GM18907 (cell line): ENCODE measurements at regions not wholly inside any gene's neighbourhood (a gene's known extent, or its start where the extent isn't known, plus 50 kb on each side); places are given as distances from the start of the nearest gene placed in this dataset.
"Not testable (repeated sequence)": the region's sequence is repeated elsewhere in the genome, so short reads cannot be mapped to it uniquely, and the experiment has no call there.

Experiments
- ATAC-seq: cut with Tn5 transposase; IDR thresholded peaks from one replicate; pipeline ENCODE4 v1.9.1; 2021; ENCODE audit warnings: mild to moderate bottlenecking, moderate library complexity; ENCODE audit not compliant: unreplicated experiment

- ATAC-seq, result no peak
These were observed 425.6 kb upstream of the RORB start for GRCh38 chr9:74071502-74071901.

DNA sequence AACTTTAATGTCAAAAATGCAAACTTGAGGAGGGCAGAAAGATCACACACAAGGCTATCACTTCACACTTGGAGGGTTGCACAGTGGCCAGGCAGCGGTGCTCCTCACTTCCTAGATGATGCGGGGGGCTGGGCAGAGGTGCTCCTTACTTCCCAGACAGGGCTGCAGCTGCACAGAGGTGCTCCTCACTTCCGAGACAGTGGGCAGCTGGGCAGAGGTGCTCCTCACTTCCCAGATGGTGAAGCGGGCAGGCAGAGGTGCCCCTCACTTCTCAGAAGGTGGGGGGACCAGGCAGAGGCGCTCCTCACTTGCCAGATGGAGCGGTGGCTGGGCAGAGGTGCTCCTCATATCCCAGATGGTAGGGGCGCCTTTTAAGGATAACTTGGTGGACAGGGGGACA lies 423.2 kb upstream of the RORB start:
- no peak for ATAC-seq

DNA sequence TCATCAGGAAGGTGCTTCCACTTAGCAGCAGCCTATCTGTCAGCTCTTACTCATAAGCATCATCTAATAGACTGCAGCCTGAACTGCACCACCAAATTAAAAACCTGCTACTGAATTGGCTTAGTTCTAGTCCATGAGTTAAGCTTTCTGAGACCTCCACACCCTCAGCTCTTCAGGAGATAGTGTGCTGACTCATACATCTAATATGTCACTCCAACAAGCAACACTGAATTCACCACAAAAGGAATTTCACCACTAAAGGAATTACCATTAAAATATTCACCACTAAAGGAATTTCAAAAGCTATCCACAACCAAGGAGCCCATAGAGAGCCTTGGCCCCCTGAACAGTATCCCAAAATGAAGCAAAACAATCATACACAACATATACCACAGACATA lies 418.5 kb upstream of the RORB start:
- ATAC-seq, result no peak

GRCh38 chr9:74080652-74081051 lies 416.5 kb upstream of the RORB start:
- ATAC-seq, result not testable (repeated sequence)

- ATAC-seq, result no peak
These were observed 413.3 kb upstream of the RORB start for GRCh38 chr9:74083681-74084433.

DNA sequence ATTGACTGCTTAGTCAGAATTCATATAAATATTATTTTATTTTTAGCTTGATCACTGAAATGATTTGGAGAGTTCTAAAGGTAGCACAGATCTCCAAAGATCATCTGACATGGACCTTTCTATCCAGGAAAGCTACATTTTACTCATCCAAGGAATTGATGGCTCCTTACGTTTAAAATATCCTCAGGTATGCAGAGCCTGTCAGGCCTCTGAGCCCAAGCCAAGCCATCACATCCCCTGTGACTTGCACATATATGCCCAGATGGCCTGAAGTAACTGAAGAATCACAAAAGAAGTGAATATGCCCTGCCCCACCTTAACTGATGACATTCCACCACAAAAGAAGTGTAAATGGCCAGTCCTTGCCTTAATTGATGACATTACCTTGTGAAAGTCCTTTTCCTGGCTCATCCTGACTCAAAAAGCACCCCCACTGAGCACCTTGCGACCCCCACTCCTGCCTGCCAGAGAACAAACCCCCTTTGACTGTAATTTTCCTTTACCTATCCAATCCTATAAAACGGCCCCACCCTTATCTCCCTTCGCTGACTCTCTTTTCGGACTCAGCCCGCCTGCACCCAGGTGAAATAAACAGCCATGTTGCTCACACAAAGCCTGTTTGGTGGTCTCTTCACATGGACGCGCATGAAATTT lies 411.6 kb upstream of the RORB start:
- ATAC-seq, result not testable (repeated sequence)

DNA sequence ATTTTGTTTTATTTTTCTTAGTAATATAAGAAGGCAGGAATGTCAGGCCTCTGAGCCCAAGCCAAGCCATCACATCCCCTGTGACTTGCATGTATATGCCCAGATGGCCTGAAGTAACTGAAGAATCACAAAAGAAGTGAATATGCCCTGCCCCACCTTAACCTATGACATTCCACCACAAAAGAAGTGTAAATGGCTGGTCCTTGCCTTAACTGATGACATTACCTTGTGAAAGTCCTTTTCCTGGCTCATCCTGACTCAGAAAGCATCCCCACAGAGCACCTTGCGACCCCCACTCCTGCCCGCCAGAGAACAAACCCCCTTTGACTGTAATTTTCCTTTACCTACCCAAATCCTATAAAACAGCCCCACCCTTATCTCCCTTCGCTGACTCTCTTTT lies 406.2 kb upstream of the RORB start:
- ATAC-seq, result not testable (repeated sequence)

- ATAC-seq, result no peak
These were observed 404.7 kb upstream of the RORB start for GRCh38 chr9:74092491-74092834.

DNA sequence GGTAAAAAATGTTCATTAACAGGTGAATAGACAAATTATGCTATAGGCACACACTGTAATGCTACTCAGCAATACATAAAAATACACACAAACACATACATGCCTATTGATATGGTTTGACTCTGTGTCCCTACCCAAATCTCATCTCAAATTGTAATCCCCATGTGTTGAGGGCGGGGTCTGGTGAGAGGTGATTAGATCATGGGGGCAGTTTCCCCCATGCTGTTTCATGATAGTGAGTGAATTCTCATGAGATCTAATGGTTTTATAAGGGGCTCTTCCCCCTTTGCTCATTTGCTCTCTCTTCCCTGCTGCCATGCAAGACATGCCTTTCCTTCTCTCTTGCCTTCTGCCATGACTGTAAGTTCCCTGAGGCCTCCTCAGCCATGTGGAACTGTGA lies 403.1 kb upstream of the RORB start:
- ATAC-seq, result not testable (repeated sequence)

DNA sequence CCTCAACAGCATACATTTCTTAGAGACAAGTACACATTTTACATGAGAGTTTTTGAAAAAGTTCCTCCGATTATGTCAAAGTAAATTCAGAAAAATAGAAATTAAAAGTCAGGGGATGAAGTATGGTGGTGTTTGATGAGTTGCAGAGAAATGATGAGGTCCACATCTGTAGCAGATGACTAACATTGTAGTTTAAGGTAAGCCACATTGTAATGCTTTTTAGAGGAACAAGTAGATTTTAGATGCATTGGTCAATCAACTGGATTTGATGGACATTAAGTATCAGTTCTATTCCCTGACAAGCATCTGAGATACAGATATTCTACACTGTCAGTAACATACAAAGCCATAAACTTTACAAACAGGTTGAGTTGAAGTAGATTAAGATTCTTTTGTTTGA lies 402.4 kb upstream of the RORB start:
- ATAC-seq, result no peak

- ATAC-seq, result no peak
These were observed 401.2 kb upstream of the RORB start for GRCh38 chr9:74095925-74096324.

GRCh38 chr9:74096420-74096819 lies 400.7 kb upstream of the RORB start:
- ATAC-seq, result no peak

DNA sequence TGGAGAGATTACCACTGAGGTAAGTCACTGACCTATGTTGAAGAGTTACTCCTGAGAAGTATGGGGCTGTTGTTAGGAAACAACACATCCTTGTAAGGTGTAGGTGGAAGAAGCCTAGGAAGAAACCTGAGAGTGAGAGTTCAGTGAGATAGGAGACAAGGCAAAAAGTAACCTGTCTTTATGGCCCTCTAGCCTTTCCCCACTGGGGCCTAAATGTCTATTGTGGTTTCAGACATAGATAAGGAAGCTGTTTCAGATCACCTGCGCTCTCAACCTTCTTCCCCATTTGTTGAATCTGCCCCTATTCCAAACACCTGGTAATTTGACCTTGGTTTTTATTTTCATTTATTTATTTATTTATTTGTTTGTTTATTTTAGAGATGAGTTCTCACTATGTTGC lies 397.1 kb upstream of the RORB start:
- ATAC-seq, result no peak

GRCh38 chr9:74102148-74102547 lies 395.0 kb upstream of the RORB start:
- not testable (repeated sequence) for ATAC-seq

- no peak for ATAC-seq
These were observed 394.4 kb upstream of the RORB start for GRCh38 chr9:74102702-74103101.

DNA sequence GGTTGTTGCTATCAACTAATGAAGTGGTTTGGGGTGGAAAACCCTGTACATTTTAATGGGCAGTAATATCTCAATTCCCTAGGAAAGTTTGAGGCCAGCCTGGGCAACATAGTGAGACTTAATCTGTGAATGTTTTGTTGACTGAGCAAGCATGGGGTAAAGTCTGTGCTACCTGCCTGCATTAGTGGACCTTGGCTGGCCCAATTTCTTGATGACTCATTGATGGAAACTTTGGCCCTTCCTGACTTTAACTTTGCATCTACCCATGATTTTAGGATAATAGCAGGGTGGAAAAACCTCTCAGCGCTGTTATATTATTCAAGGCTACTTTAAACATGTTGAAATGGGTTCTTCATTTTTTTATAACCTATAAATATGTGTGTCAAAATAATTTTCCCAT lies 389.4 kb upstream of the RORB start:
- ATAC-seq, result no peak

DNA sequence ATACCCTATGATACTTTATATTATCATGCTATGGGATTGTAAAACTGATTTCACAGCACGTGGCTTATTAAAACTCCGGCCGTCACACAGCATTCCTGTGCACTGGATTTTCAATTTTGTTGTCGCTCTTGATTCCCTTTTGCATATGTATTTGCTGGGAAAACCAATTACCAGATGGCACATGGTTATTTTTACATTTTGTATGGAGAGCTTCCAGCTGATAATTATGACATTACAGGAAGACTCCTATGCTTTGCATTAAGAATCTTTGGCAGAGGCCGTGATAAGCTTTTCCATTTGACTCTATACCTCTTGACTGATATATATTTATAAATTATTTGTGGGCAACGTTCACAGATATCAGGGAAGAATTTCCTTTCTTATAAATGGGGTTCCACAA lies 381.2 kb upstream of the RORB start:
- ATAC-seq, result no peak

GRCh38 chr9:74117151-74117550 lies 380.0 kb upstream of the RORB start:
- no peak for ATAC-seq

GRCh38 chr9:74117731-74118130 lies 379.4 kb upstream of the RORB start:
- no peak for ATAC-seq

- ATAC-seq, result no peak
These were observed 377.1 kb upstream of the RORB start for GRCh38 chr9:74120061-74120460.

GRCh38 chr9:74120470-74120869 lies 376.7 kb upstream of the RORB start:
- ATAC-seq, result no peak

DNA sequence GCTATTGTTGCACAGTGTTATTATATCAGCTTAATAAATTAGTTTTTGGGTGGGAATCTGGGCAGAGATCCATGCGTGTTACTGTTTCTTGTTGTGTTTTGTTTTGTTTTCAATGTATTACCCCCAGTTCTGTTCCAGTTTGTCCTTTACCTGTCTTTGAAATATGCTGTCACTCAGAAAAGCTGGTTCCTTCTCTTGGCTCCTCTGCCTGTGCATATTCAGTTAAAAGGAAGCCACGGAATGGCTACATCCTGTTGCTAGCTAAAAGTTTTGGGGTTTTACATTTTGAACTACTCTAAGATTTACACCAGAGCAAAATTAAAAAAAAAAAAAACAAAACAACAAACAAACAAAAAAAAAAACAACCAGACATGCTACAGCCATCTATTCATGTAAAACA lies 374.9 kb upstream of the RORB start:
- ATAC-seq, result no peak

- no peak for ATAC-seq
These were observed 374.5 kb upstream of the RORB start for GRCh38 chr9:74122661-74123060.
